Epithelial cell of esophagus (primary cell): ENCODE measurements at regions not wholly inside any gene's neighbourhood (a gene's known extent, or its start where the extent isn't known, plus 50 kb on each side); places are given as distances from the start of the nearest gene placed in this dataset.

ENCODE experiments used
- DNase-seq: peaks from one replicate; pipeline ENCODE4 v3.0.0; 2010; ENCODE audit warnings: low read depth
- H3K4me3 ChIP-seq: 2 replicates; pipeline ENCODE4 v1.5.1; 2011; ENCODE audit warnings: mild to moderate bottlenecking, low read length, control low read depth
- TF ChIP-seq, protein P1 (sequence below): IDR thresholded peaks from 2 replicates; pipeline ENCODE4 v1.5.1; 2011; ENCODE audit warnings: low read depth, mild to moderate bottlenecking, low read length, control low read depth, inconsistent platforms; ENCODE audit not compliant: insufficient read depth; ENCODE audit errors: missing control alignments

DNA sequence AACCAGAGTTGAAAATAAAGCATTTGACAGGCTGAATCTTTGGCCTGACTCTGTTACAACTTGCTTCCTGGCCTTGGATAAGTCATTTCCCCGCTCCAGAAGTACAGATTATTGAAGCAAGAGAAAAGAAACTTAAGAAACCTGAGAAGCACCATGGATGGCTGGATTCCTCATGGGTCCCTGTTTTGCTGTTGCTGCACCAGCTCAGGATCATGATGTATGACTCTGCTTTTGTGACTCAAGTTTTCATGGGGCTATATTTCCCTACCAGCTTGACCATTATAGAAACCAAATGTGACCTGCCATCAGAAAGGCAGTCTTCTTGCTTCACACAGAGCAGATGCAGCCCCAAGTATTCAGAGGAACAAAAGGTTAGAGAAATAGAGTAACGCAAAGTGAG is 921.8 kb downstream of the BCL11B start:
- TF ChIP-seq, protein P1, sequence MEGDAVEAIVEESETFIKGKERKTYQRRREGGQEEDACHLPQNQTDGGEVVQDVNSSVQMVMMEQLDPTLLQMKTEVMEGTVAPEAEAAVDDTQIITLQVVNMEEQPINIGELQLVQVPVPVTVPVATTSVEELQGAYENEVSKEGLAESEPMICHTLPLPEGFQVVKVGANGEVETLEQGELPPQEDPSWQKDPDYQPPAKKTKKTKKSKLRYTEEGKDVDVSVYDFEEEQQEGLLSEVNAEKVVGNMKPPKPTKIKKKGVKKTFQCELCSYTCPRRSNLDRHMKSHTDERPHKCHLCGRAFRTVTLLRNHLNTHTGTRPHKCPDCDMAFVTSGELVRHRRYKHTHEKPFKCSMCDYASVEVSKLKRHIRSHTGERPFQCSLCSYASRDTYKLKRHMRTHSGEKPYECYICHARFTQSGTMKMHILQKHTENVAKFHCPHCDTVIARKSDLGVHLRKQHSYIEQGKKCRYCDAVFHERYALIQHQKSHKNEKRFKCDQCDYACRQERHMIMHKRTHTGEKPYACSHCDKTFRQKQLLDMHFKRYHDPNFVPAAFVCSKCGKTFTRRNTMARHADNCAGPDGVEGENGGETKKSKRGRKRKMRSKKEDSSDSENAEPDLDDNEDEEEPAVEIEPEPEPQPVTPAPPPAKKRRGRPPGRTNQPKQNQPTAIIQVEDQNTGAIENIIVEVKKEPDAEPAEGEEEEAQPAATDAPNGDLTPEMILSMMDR: no peak
- no peak overlapping the region for H3K4me3 ChIP-seq
- DNase-seq: peak; percentile 41

DNA sequence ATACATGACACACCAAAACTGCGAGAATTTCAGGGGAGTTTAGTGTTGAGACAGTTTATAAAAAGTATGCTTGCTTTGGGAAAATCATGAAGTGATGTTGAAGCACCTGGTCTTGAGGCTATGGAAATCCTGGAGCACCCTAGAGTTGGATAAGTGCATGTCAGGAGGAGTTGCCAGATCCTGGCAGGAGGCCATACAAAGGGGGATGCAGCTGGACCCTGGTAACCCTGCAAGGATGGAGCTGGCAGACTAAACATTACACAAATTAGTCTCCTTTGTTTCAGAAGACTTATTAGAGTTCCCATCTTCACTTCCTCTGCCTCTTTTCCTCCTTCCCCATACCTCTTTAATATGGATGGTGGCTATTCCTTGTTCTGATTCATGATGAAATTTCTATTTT is 907.0 kb downstream of the BCL11B start:
- no peak overlapping the region for H3K4me3 ChIP-seq
- TF ChIP-seq, protein P1: no peak
- no peak for DNase-seq

GRCh38 chr14:98366429-98366828 is 905.6 kb downstream of the BCL11B start:
- DNase-seq: no peak
- TF ChIP-seq, protein P1: no peak
- H3K4me3 ChIP-seq: no peak overlapping the region

DNA sequence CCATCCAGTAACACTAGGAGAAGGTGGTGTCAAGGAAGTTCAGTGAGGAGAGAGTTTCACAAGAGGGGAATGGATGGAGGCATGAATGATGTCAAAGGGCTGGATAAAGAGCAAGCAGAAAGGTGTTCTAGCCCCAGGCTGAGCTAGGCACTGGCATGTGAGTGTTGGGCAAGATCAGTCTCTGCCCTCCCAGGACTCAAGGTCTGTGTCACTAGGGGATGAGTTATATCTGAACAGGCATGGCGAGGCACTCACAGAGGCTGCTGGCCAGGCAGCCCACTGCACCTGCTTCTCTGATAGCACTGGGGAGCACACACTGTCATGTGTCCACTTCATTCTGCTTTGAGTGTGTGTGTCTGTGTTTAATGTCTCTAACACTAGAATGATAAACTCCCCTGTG is 903.8 kb downstream of the BCL11B start:
- TF ChIP-seq, protein P1: no peak
- DNase-seq: peak; percentile 88
- no peak overlapping the region for H3K4me3 ChIP-seq

GRCh38 chr14:98368916-98369315 is 903.1 kb downstream of the BCL11B start:
- no peak overlapping the region for H3K4me3 ChIP-seq
- TF ChIP-seq, protein P1: no peak
- DNase-seq: peak; percentile 85

GRCh38 chr14:98369344-98369743 is 902.7 kb downstream of the BCL11B start:
- TF ChIP-seq, protein P1: no peak
- no peak for DNase-seq
- no peak overlapping the region for H3K4me3 ChIP-seq

DNA sequence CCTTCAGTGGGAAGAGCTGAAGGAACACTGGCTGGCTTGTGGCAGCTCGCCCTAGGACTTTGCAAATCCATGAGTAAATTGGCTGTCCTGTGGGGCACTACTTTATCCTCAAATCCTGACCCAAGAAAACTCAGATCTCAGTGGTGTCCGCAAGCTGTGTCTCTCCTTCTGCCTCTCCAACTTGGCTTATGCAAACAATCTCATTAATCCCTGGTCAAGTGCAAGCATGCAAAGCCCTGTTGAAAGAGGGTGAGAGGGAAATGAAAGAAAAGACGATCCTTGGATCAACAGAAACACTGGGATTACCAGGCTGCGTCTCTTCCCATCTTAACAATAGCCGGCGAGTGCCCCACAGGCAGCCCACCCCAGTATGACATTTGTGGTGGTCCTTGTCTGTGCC is 901.6 kb downstream of the BCL11B start:
- TF ChIP-seq, protein P1: no peak
- DNase-seq: peak; percentile 80
- H3K4me3 ChIP-seq: no peak overlapping the region
